Small intestine (tissue), 7 donors: ENCODE measurements at regions not wholly inside any gene's neighbourhood (a gene's known extent, or its start where the extent isn't known, plus 50 kb on each side); places are given as distances from the start of the nearest gene placed in this dataset.

ENCODE experiments used
- DNase-seq, 2 donors: peaks; one replicate each; pipeline versions ENCODE4 v3.0.0 to v3.0.0-alpha.2; 2013
- FAIRE-seq: peaks from 2 replicates; lab custom pipeline; 2012; peaks lifted over from hg19 to GRCh38; lab: Jason Lieb, UNC
- H3K27ac ChIP-seq, 3 donors: one replicate each; pipeline ENCODE4 v1.5.1; 2013; ENCODE audit warnings: low read length in 2 of 3, mild to moderate bottlenecking in 2 of 3, control low read depth in 1 of 3, inconsistent platforms in 1 of 3, low read depth in 1 of 3, moderate library complexity in 1 of 3
- H3K27me3 ChIP-seq, 3 donors: one replicate each; pipeline ENCODE4 v1.6.1; 2013; ENCODE audit warnings: low read length in 3 of 3, inconsistent platforms in 1 of 3; ENCODE audit not compliant: control insufficient read depth in 3 of 3, insufficient read depth in 3 of 3
- H3K36me3 ChIP-seq, 3 donors: one replicate each; pipeline ENCODE4 v1.6.1; 2013; ENCODE audit warnings: low read length in 3 of 3, inconsistent platforms in 1 of 3, low read depth in 1 of 3, mild to moderate bottlenecking in 1 of 3, moderate library complexity in 1 of 3; ENCODE audit not compliant: control insufficient read depth in 3 of 3, insufficient read depth in 2 of 3
- H3K4me1 ChIP-seq, 3 donors: one replicate each; pipeline ENCODE4 v1.6.1; 2013; ENCODE audit warnings: low read length in 2 of 3, inconsistent platforms in 1 of 3, low read depth in 1 of 3, mild to moderate bottlenecking in 1 of 3, moderate library complexity in 1 of 3; ENCODE audit not compliant: control insufficient read depth in 3 of 3, insufficient read depth in 2 of 3
- H3K4me3 ChIP-seq, 3 donors: one replicate each; pipeline ENCODE4 v1.5.1; 2013; ENCODE audit warnings: low read length in 3 of 3, control low read depth in 1 of 3, inconsistent platforms in 1 of 3, low read depth in 1 of 3, mild to moderate bottlenecking in 1 of 3, moderate library complexity in 1 of 3
- H3K9me3 ChIP-seq, 2 donors: one replicate each; pipeline ENCODE4 v1.6.1; 2013; ENCODE audit warnings: low read depth in 1 of 2, low read length in 1 of 2; ENCODE audit not compliant: control insufficient read depth in 2 of 2, insufficient read depth in 1 of 2
- WGBS, 3 donors: extraction: QIAGEN DNeasy Blood & Tissue Kit; methylation state at CpG; one replicate each; pipeline ENCODE4 v1.1.7; 2013; 5-methylcytosine and 5-hydroxymethylcytosine counted together
- donor health status: healthy with polysubstance abuse.
- donor health status: control.
- donor health status: control.
- donor health status: Bipolar disorder and iron deficiency.
- donor health status: healthy.

DNA sequence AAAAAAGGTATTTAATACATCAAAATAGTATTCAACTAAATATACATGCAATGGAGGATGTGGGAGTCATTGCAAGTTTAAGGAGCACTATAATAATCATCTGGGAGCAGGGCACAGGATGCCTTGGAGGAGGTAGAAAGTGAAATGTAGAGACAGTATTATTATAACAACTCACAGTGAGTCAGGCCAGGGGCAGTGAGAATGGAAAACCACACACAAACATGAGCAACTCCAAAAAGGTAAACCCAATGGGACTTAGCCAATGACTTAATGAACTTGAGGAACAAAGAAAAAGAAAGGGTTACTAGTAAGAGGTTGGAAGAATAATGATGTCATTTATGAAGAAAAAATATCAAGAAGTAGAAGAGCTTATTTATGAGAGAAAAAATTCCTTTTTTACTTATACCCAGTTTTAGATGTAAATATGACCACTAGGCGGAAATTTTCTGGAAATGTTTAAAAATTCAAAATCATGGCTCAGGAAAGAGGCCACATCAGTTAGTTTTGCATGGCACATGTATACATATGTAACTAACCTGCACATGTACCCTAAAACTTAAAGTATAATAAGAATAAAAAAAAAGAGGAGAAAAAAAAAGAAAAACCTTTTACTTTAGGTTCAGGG is 389.3 kb downstream of the SUCLA2 start:
- Histone ChIP-seq H3K4me3 (no peak overlapping the region), H3K4me1 (no peaks in the 10 kb centered on the region), H3K27ac (no peak overlapping the region), H3K9me3 (no peaks in the 10 kb centered on the region), H3K36me3 (no peaks in the 10 kb centered on the region), H3K27me3 (no peaks in the 10 kb centered on the region)
- no peak for DNase-seq
- no peak for FAIRE-seq
- WGBS, 3 donors = 86 to 91% (median 90%) methylated on average over 1 of the region's 1 CpG

DNA sequence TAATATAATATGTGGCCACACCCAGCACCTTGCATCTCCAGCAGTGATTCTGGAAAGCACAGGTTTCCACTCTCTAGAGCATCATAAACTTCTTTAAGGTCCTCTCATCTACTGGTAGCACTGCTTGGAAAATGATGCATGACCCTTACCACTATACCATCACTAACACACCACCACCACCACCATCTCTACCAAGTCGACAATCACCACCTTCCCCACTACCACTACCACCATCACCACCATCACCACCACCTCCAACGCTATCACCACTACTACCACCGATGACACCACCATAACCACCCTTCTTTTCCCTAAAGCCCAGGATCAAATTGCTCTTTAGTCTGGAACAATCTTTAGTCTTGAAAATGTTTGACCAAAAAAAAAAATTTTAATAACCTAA is 390.4 kb downstream of the SUCLA2 start:
- no peaks in the 10 kb centered on the region for H3K27me3 ChIP-seq
- H3K27ac ChIP-seq = no peak overlapping the region
- DNase-seq (no peak), FAIRE-seq (no peak)
- H3K9me3 ChIP-seq = no peaks in the 10 kb centered on the region
- no peaks in the 10 kb centered on the region for H3K4me1 ChIP-seq
- WGBS, 3 donors = 80 to 88% (median 80%) methylated on average over 3 of the region's 3 CpGs
- no peaks in the 10 kb centered on the region for H3K36me3 ChIP-seq
- no peak overlapping the region for H3K4me3 ChIP-seq

DNA sequence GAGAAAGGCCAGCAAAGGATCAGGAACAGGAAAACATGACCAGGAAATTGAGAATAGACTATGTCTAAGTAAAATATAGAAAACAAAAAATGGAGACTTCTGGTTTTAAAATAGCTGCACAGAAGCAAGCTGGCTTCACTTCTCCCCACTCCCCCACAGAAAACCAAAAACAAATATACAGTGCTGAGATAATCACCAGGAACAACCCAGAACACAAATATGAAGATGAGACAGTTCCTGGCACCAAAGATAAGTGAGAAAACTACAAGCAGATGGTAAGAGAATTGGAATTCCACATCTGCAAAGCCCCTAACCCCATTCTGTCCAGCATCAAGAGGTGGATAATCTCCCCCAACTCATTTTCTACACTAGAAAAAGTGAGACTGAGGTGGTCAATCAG is 397.7 kb downstream of the SUCLA2 start:
- no peaks in the 10 kb centered on the region for H3K4me1 ChIP-seq
- H3K36me3 ChIP-seq = no peaks in the 10 kb centered on the region
- FAIRE-seq = no peak
- H3K27ac ChIP-seq = no peak overlapping the region
- DNase-seq = no peak
- no peaks in the 10 kb centered on the region for H3K27me3 ChIP-seq
- H3K4me3 ChIP-seq = no peak overlapping the region
- peaks cover 0 to 1% of the 10 kb centered on the region in 2 donors for H3K9me3 ChIP-seq

DNA sequence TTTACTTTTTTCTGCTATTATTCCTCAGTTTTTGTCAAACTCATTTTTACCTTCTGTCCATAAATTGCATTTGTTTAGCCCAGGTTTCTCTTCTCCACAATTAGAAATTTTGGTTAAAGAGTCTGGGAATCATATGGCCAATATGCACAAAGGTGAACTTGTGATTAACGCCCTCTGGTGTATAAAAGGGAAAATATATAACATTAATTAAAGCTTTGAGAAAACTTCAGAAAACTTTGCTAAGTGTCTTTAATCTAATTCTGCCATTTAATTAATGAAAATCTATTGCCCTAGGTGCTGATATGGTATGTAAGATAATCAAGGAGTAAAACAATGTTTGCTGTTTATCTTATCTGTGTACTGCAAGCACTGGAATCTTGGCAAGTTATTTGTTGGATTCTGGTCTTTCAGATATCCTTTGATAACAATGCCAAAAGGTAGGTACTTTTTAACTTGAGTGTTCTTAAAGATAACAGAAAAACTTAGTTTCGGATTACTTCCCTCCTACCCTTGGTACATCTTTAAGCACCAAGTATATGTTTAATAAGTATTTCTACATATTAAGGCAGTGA is 402.6 kb downstream of the SUCLA2 start:
- H3K9me3 ChIP-seq = peaks cover 0 to 2% of the 10 kb centered on the region in 2 donors
- H3K36me3 ChIP-seq = no peaks in the 10 kb centered on the region
- WGBS, 3 donors = 19 to 52% (median 41%) methylated on average over 2 of the region's 2 CpGs
- FAIRE-seq = no peak
- no peaks in the 10 kb centered on the region for H3K4me1 ChIP-seq
- no peak overlapping the region for H3K27ac ChIP-seq
- DNase-seq = no peak
- no peaks in the 10 kb centered on the region for H3K27me3 ChIP-seq
- no peak overlapping the region for H3K4me3 ChIP-seq

DNA sequence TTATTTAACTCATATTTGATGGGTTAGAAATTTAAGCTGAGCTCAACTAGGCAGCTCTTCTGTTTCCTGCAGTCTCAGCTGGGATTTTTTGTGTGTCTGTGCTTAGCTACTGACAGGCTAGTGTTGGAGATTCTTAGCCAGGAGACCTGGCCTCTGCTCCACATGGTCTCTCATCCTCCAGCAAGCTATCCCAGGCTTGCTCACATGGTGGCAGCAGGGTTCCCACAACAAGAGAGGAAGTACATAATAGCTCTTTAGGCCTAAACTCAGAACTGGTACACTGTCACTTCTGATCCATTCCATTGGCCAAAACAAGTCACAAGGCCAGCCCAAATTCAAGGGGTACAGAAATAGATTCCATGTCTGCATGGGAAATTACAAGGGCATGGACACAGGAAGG is 406.2 kb downstream of the SUCLA2 start:
- H3K4me1 ChIP-seq = no peaks in the 10 kb centered on the region
- no peaks in the 10 kb centered on the region for H3K27me3 ChIP-seq
- peaks cover 0 to 13% of the 10 kb centered on the region in 2 donors for H3K9me3 ChIP-seq
- DNase-seq = no peak
- H3K27ac ChIP-seq = no peak overlapping the region
- no peaks in the 10 kb centered on the region for H3K36me3 ChIP-seq
- H3K4me3 ChIP-seq = no peak overlapping the region
- FAIRE-seq = no peak

DNA sequence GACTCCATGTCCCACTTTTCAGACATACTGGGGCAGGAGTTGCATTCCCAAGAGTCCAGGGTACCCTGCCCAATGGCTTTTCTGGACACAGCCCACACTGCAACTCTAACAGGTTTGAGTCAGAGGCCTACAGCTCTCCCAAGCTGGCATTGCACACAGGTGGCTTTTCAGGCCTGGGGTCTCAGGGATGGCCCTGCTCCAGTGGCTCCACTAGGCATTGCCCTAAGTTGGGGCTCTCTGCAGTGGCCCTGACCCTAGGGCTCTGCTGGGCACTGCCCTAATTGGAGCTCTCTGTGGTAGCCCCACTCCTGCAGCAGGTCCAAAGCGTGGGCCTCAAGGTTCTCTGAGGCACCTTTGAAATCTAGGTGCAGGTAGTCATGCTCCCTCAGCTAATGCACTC is 408.8 kb downstream of the SUCLA2 start:
- 62 to 92% (median 80%) methylated on average over 1 of the region's 1 CpG for WGBS, 3 donors
- H3K36me3 ChIP-seq = no peaks in the 10 kb centered on the region
- H3K4me1 ChIP-seq = no peaks in the 10 kb centered on the region
- H3K9me3 ChIP-seq = peaks cover 0 to 13% of the 10 kb centered on the region in 2 donors
- DNase-seq (no peak), FAIRE-seq (no peak)
- H3K27me3 ChIP-seq = no peaks in the 10 kb centered on the region
- no peak overlapping the region for H3K27ac ChIP-seq
- H3K4me3 ChIP-seq = no peak overlapping the region

DNA sequence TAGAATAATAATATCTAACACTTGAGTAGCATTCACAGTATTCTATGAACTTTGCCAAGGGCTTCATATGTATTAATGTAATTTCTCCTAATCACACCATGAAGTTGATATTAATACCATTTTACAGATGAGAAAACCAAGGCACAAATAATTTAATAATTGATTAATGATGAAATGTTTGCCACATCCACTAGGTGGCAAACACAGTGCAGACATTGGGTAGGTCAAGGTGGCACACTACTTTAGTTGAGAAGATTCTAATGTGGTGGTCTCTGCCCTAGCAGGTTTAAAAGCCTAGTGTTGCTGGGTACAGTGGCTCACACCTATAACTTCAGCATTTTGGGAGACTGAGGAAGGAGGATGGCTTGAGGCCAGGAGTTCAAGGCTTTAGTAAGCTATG is 412.4 kb downstream of the SUCLA2 start:
- no peaks in the 10 kb centered on the region for H3K4me1 ChIP-seq
- no peak overlapping the region for H3K4me3 ChIP-seq
- no peak overlapping the region for H3K27ac ChIP-seq
- no peaks in the 10 kb centered on the region for H3K27me3 ChIP-seq
- no peaks in the 10 kb centered on the region for H3K36me3 ChIP-seq
- DNase-seq (no peak), FAIRE-seq (no peak)
- peaks cover 0 to 13% of the 10 kb centered on the region in 2 donors for H3K9me3 ChIP-seq

DNA sequence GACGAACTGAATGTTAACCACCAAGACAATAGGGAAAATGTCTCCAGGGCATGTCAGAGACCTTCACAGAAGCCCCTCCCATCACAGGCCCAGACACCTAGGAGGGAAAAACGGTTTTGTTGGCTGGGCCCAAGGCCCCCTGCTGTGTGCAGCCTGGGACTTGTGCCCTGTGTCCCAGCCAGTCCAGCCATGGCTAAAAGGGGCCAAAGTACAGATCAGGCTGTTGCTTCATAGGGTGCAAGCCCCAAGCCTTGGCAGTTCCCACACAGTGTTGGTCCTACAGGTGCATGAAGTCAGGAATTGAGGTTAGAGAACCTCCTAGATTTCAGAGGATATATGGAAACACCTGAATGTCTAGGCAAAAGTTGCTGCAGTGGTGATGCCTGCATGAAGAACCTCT is 428.7 kb downstream of the SUCLA2 start:
- H3K27ac ChIP-seq = no peak overlapping the region
- peaks cover 2 to 31% of the 10 kb centered on the region in 2 donors for H3K9me3 ChIP-seq
- WGBS, 3 donors = 42 to 59% (median 42%) methylated on average over 2 of the region's 2 CpGs
- no peaks in the 10 kb centered on the region for H3K36me3 ChIP-seq
- H3K4me3 ChIP-seq = no peak overlapping the region
- H3K27me3 ChIP-seq = no peaks in the 10 kb centered on the region
- no peaks in the 10 kb centered on the region for H3K4me1 ChIP-seq
- DNase-seq (no peak), FAIRE-seq (no peak)

DNA sequence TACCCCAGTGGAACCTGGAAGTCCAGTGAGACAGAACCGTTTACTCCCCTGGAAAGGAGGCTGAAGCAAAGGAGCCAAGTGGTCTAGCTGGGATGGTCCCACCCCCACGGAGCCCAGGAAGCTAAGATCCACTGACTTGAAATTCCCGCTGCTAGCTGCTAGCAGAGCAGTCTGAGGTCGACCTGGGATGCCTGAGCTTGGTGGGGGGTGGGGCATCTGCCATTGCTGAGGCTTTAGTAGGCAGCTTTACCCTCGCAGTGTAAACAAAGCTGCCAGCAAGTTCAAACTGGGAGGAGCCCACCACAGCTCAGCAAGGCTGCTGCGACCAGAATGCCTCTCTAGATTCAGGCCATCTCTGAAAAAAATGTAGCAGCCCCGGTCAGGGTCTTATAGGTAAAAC is 437.0 kb downstream of the SUCLA2 start:
- Histone ChIP-seq H3K9me3 (peaks cover 0 to 2% of the 10 kb centered on the region in 2 donors), H3K27ac (no peak overlapping the region), H3K36me3 (no peaks in the 10 kb centered on the region), H3K4me3 (no peak overlapping the region), H3K27me3 (peaks cover 0 to 3% (median 0%) of the 10 kb centered on the region in 3 donors), H3K4me1 (no peaks in the 10 kb centered on the region)
- no peak for DNase-seq
- 33 to 42% (median 38%) methylated on average over 7 of the region's 7 CpGs for WGBS, 3 donors
- no peak for FAIRE-seq
